ENCODE measurements at regions not wholly inside any gene's neighbourhood (a gene's known extent, or its start where the extent isn't known, plus 50 kb on each side); places are given as distances from the start of the nearest gene placed in this dataset.

DNA sequence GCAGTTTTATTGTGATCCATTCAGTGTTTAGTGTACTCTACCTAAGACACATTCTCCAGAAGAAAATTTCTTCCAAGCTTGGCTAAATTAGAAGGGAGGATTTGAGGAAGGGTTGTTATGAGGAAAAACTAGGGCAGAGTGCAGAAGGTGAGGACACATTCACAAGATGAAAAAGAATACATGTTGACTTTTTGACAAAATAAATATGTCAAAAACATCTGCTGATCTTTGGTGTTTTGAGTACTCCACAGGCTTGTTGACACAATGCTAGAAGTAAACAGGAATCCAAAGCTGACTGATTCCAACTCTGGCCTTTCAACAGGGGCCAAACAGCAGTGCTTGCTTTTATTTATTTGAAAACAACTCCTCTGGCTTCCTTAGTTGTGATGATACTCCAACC is 125.8 kb upstream of the SLC7A11 start:
- TF ChIP-seq CEBPB (IDR thresholded peaks at IDR 0.05; ENCODE audit: low read depth, low read length) (no peak), RCOR1 (IDR thresholded peaks at IDR 0.05; ENCODE audit: insufficient replicate concordance, low read length) (no peak), POLR2A (IDR thresholded peaks at IDR 0.05; ENCODE audit: low read depth, low read length) (no peak), RAD21 (IDR thresholded peaks at IDR 0.05; ENCODE audit: low read length) (no peak), FOS (IDR thresholded peaks at IDR 0.05; ENCODE audit: low read depth, low read length) (no peak), BHLHE40 (IDR thresholded peaks at IDR 0.05; ENCODE audit: low read depth, low read length) (no peak), CHD1 (IDR thresholded peaks at IDR 0.05; ENCODE audit: low read depth, low read length) (no peak), MAFK (IDR thresholded peaks at IDR 0.05; ENCODE audit: low read depth, low read length) (no peak)
- TF ChIP-seq, protein P1, sequence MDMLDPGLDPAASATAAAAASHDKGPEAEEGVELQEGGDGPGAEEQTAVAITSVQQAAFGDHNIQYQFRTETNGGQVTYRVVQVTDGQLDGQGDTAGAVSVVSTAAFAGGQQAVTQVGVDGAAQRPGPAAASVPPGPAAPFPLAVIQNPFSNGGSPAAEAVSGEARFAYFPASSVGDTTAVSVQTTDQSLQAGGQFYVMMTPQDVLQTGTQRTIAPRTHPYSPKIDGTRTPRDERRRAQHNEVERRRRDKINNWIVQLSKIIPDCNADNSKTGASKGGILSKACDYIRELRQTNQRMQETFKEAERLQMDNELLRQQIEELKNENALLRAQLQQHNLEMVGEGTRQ (IDR thresholded peaks at IDR 0.05; ENCODE audit: low read depth, low read length): no peak
- TF ChIP-seq, protein P2, sequence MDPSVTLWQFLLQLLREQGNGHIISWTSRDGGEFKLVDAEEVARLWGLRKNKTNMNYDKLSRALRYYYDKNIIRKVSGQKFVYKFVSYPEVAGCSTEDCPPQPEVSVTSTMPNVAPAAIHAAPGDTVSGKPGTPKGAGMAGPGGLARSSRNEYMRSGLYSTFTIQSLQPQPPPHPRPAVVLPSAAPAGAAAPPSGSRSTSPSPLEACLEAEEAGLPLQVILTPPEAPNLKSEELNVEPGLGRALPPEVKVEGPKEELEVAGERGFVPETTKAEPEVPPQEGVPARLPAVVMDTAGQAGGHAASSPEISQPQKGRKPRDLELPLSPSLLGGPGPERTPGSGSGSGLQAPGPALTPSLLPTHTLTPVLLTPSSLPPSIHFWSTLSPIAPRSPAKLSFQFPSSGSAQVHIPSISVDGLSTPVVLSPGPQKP (IDR thresholded peaks at IDR 0.05; ENCODE audit: borderline replicate concordance, low read depth, low read length): no peak
- TF ChIP-seq, protein P3, sequence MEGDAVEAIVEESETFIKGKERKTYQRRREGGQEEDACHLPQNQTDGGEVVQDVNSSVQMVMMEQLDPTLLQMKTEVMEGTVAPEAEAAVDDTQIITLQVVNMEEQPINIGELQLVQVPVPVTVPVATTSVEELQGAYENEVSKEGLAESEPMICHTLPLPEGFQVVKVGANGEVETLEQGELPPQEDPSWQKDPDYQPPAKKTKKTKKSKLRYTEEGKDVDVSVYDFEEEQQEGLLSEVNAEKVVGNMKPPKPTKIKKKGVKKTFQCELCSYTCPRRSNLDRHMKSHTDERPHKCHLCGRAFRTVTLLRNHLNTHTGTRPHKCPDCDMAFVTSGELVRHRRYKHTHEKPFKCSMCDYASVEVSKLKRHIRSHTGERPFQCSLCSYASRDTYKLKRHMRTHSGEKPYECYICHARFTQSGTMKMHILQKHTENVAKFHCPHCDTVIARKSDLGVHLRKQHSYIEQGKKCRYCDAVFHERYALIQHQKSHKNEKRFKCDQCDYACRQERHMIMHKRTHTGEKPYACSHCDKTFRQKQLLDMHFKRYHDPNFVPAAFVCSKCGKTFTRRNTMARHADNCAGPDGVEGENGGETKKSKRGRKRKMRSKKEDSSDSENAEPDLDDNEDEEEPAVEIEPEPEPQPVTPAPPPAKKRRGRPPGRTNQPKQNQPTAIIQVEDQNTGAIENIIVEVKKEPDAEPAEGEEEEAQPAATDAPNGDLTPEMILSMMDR (conservative IDR thresholded peaks at IDR 0.05; ENCODE audit: low read depth, low read length): no peak
